ENCODE measurements at regions not wholly inside any gene's neighbourhood (a gene's known extent, or its start where the extent isn't known, plus 50 kb on each side); places are given as distances from the start of the nearest gene placed in this dataset.

- TF ChIP-seq EZH2 (conservative IDR thresholded peaks at IDR 0.05; ENCODE audit: low read depth, low read length) = no peak
- no peak for TF ChIP-seq POLR2A (IDR thresholded peaks at IDR 0.05; ENCODE audit: insufficient read depth in 1 of 2, low read depth in 2 of 2, low read length in 2 of 2)
Observed at GRCh38 chr13:47521890-47522487, 479.1 kb downstream of the SUCLA2 start.

All from HepG2 (cell line).